IPS-20b (cell line): ENCODE measurements at regions not wholly inside any gene's neighbourhood (a gene's known extent, or its start where the extent isn't known, plus 50 kb on each side); places are given as distances from the start of the nearest gene placed in this dataset.
"Not testable (repeated sequence)": the region's sequence is repeated elsewhere in the genome, so short reads cannot be mapped to it uniquely, and the experiment has no call there.

ENCODE experiments used
- H3K27ac ChIP-seq: one replicate; pipeline ENCODE4 v1.5.1; 2013; ENCODE audit warnings: low read length
- H3K27me3 ChIP-seq: 2 replicates; pipeline ENCODE4 v1.6.1; 2013; ENCODE audit warnings: mild to moderate bottlenecking, low read length, inconsistent platforms; ENCODE audit not compliant: insufficient read depth
- H3K36me3 ChIP-seq: 2 replicates; pipeline ENCODE4 v1.6.1; 2013; ENCODE audit warnings: low read depth, mild to moderate bottlenecking, inconsistent platforms, low read length, moderate library complexity; ENCODE audit not compliant: insufficient read depth
- H3K4me1 ChIP-seq: 2 replicates; pipeline ENCODE4 v1.6.1; 2013; ENCODE audit warnings: mild to moderate bottlenecking, control low read depth, inconsistent platforms, low read length, moderate library complexity; ENCODE audit not compliant: insufficient read depth
- H3K4me3 ChIP-seq: 2 replicates; pipeline ENCODE4 v1.5.1; 2013; ENCODE audit warnings: mild to moderate bottlenecking, low read length, inconsistent platforms
- H3K9ac ChIP-seq: 2 replicates; pipeline ENCODE4 v1.6.1; 2013; ENCODE audit warnings: low read depth, mild to moderate bottlenecking, inconsistent platforms, low read length, moderate library complexity
- H3K9me3 ChIP-seq: 2 replicates; pipeline ENCODE4 v1.6.1; 2013; ENCODE audit warnings: mild to moderate bottlenecking, low read depth, low read length, inconsistent platforms; ENCODE audit not compliant: insufficient read depth

GRCh38 chr5:39755986-39756385 is 331.2 kb upstream of the DAB2 start:
- no peak overlapping the region for H3K9ac ChIP-seq
- H3K27ac ChIP-seq: no peak overlapping the region
- H3K4me1 ChIP-seq: no peaks in the 10 kb centered on the region
- no peaks in the 10 kb centered on the region for H3K9me3 ChIP-seq
- no peaks in the 10 kb centered on the region for H3K36me3 ChIP-seq
- H3K27me3 ChIP-seq: no peaks in the 10 kb centered on the region
- H3K4me3 ChIP-seq: no peak overlapping the region

- H3K27me3 ChIP-seq: no peaks in the 10 kb centered on the region
- H3K36me3 ChIP-seq: no peaks in the 10 kb centered on the region
- H3K4me3 ChIP-seq: no peak overlapping the region
- H3K27ac ChIP-seq: no peak overlapping the region
- no peaks in the 10 kb centered on the region for H3K9me3 ChIP-seq
- no peak overlapping the region for H3K9ac ChIP-seq
- H3K4me1 ChIP-seq: no peaks in the 10 kb centered on the region
These were observed 330.7 kb upstream of the DAB2 start for GRCh38 chr5:39755452-39755851.

DNA sequence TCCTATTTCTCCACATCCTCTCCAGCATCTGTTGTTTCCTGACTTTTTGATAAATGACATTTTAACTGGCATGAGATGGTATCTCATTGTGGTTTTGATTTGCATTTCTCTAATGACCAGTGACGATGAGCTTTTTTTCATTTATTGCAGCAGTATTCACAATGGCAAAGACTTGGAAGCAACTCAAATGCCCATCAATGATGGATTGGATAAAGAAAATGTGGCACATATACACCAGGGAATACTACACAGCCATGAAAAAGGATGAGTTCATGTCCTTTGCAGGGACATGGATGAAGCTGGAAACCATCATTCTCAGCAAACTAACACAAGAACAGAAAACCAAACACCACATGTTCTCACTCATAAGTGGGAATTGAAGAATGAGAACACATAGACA is 329.0 kb upstream of the DAB2 start:
- H3K4me3 ChIP-seq, H3K36me3 ChIP-seq, H3K27ac ChIP-seq, H3K9ac ChIP-seq, H3K27me3 ChIP-seq, H3K9me3 ChIP-seq, H3K4me1 ChIP-seq: not testable (repeated sequence)

- H3K27me3 ChIP-seq: no peaks in the 10 kb centered on the region
- H3K36me3 ChIP-seq: no peaks in the 10 kb centered on the region
- no peaks in the 10 kb centered on the region for H3K9me3 ChIP-seq
- H3K4me3 ChIP-seq: no peak overlapping the region
- H3K4me1 ChIP-seq: no peaks in the 10 kb centered on the region
- H3K27ac ChIP-seq: no peak overlapping the region
- H3K9ac ChIP-seq: no peak overlapping the region
These were observed 325.9 kb upstream of the DAB2 start for GRCh38 chr5:39750661-39751060.

GRCh38 chr5:39742916-39743315 is 318.1 kb upstream of the DAB2 start:
- Histone ChIP-seq H3K27ac (no peak overlapping the region), H3K9ac (no peak overlapping the region), H3K27me3 (no peaks in the 10 kb centered on the region), H3K36me3 (no peaks in the 10 kb centered on the region), H3K4me1 (no peaks in the 10 kb centered on the region), H3K4me3 (no peak overlapping the region), H3K9me3 (no peaks in the 10 kb centered on the region)

GRCh38 chr5:39740404-39740803 is 315.6 kb upstream of the DAB2 start:
- H3K36me3 ChIP-seq: no peaks in the 10 kb centered on the region
- no peaks in the 10 kb centered on the region for H3K27me3 ChIP-seq
- H3K9me3 ChIP-seq: no peaks in the 10 kb centered on the region
- H3K9ac ChIP-seq: no peak overlapping the region
- no peak overlapping the region for H3K4me3 ChIP-seq
- no peak overlapping the region for H3K27ac ChIP-seq
- H3K4me1 ChIP-seq: no peaks in the 10 kb centered on the region

DNA sequence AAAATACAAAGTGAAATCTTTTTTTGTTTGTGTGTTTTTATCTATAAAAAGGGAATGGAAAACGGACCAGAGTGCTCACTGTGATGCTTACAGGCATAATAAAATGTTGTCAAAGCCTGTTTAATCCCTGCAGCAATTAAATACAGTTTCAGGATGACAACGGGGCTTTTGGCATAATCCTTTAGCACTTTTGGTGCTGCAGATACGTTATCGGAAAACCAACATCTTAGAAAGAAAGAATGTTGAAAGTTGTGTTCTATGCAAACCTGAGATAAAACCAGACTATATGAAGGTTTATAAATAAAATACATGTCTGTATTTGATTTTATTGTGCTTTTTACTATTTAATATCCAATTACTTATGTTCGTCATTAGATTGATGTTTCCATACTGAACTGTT is 307.4 kb upstream of the DAB2 start:
- Histone ChIP-seq H3K9me3 (no peaks in the 10 kb centered on the region), H3K27me3 (no peaks in the 10 kb centered on the region), H3K9ac (no peak overlapping the region), H3K27ac (no peak overlapping the region), H3K4me3 (no peak overlapping the region), H3K36me3 (no peaks in the 10 kb centered on the region), H3K4me1 (no peaks in the 10 kb centered on the region)

- H3K36me3 ChIP-seq: no peaks in the 10 kb centered on the region
- no peaks in the 10 kb centered on the region for H3K4me1 ChIP-seq
- no peaks in the 10 kb centered on the region for H3K9me3 ChIP-seq
- H3K27me3 ChIP-seq: no peaks in the 10 kb centered on the region
- H3K27ac ChIP-seq: no peak overlapping the region
- H3K9ac ChIP-seq: no peak overlapping the region
- H3K4me3 ChIP-seq: no peak overlapping the region
These were observed 305.9 kb upstream of the DAB2 start for GRCh38 chr5:39730699-39731098.

DNA sequence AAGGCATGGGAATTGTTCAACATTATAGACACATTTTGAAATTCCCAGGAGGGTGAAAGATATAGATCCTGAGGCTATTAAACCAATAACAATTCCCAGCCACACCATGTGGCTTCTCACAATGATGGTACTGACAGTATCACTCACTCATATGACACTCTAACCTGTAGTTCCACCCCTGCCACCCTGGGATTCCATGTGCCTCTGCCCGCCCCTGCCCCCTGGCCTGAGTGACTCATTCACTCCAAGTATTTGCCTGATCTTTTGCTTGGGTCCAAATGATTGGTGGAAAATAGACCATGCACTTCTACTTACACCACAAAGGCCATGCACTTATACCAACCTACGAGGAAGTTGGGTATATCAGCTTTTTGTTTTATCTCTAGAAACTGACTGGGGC is 305.2 kb upstream of the DAB2 start:
- no peak overlapping the region for H3K27ac ChIP-seq
- H3K4me1 ChIP-seq: no peaks in the 10 kb centered on the region
- no peak overlapping the region for H3K9ac ChIP-seq
- H3K36me3 ChIP-seq: no peaks in the 10 kb centered on the region
- H3K27me3 ChIP-seq: no peaks in the 10 kb centered on the region
- no peaks in the 10 kb centered on the region for H3K9me3 ChIP-seq
- no peak overlapping the region for H3K4me3 ChIP-seq

- Histone ChIP-seq H3K27me3 (no peaks in the 10 kb centered on the region), H3K36me3 (no peaks in the 10 kb centered on the region), H3K9me3 (no peaks in the 10 kb centered on the region), H3K4me1 (no peaks in the 10 kb centered on the region), H3K9ac (no peak overlapping the region), H3K27ac (no peak overlapping the region), H3K4me3 (no peak overlapping the region)
These were observed 301.7 kb upstream of the DAB2 start for GRCh38 chr5:39726467-39726866.

- H3K36me3 ChIP-seq: no peaks in the 10 kb centered on the region
- H3K9ac ChIP-seq: no peak overlapping the region
- H3K4me1 ChIP-seq: no peaks in the 10 kb centered on the region
- H3K9me3 ChIP-seq: no peaks in the 10 kb centered on the region
- no peak overlapping the region for H3K4me3 ChIP-seq
- H3K27me3 ChIP-seq: no peaks in the 10 kb centered on the region
- no peak overlapping the region for H3K27ac ChIP-seq
These were observed 296.6 kb upstream of the DAB2 start for GRCh38 chr5:39721394-39721793.

GRCh38 chr5:39720136-39720535 is 295.4 kb upstream of the DAB2 start:
- Histone ChIP-seq H3K27ac (no peak overlapping the region), H3K27me3 (no peaks in the 10 kb centered on the region), H3K9ac (no peak overlapping the region), H3K4me3 (no peak overlapping the region), H3K9me3 (no peaks in the 10 kb centered on the region), H3K4me1 (no peaks in the 10 kb centered on the region), H3K36me3 (no peaks in the 10 kb centered on the region)
